Motor neuron (in vitro differentiated cells): ENCODE measurements at regions not wholly inside any gene's neighbourhood (a gene's known extent, or its start where the extent isn't known, plus 50 kb on each side); places are given as distances from the start of the nearest gene placed in this dataset.
"Not testable (repeated sequence)": the region's sequence is repeated elsewhere in the genome, so short reads cannot be mapped to it uniquely, and the experiment has no call there.

Experiments
- ATAC-seq, 8 experiments: fragments of 200-7000 bp; cut with Tn5 transposase; replicated peaks in 6 of 8; 2 replicates each; pipeline ENCODE4 v1.8.0; 2021; ENCODE audit warnings: mild to moderate bottlenecking in 8 of 8, moderate library complexity in 8 of 8
- H3K27ac ChIP-seq, 2 donors: fragments of 250-450 bp; sonication (Bioruptor Pico); 2 replicates each; pipeline ENCODE4 v1.9.0; 2021; ENCODE audit warnings: antibody characterized with exemption in 2 of 2, mild to moderate bottlenecking in 2 of 2, moderate library complexity in 1 of 2
- H3K4me1 ChIP-seq, 2 donors: fragments of 250-450 bp; sonication (Bioruptor Pico); replicated peaks in 1 of 2; 2 replicates each; pipeline ENCODE4 v1.6.1; 2021; ENCODE audit warnings: antibody characterized with exemption in 2 of 2, mild to moderate bottlenecking in 2 of 2, moderate library complexity in 1 of 2
- H3K4me3 ChIP-seq, 5 donors: fragments of 250-450 bp; sonication (Bioruptor Pico); 2 replicates each; pipeline ENCODE4 v1.9.0; 2021; ENCODE audit warnings: antibody characterized with exemption in 5 of 5, mild to moderate bottlenecking in 5 of 5, moderate library complexity in 4 of 5
- WGBS, 10 experiments: fragments of 450-650 bp; shearing (Covaris generic); methylation state at CpG; one replicate each; pipeline ENCODE4 v1.0.0; 2022; 5-methylcytosine and 5-hydroxymethylcytosine counted together
- in situ Hi-C, 9 experiments: fragments of 400-800 bp; cut with MboI; loops; one replicate each; pipeline ENCODE4 v1.15.0; 2021; ENCODE audit warnings: low sequenced_read_pairs in 9 of 9, low pct_unique_long_range_greater_than_20kb in 2 of 9; ENCODE audit not compliant: unreplicated experiment in 9 of 9

DNA sequence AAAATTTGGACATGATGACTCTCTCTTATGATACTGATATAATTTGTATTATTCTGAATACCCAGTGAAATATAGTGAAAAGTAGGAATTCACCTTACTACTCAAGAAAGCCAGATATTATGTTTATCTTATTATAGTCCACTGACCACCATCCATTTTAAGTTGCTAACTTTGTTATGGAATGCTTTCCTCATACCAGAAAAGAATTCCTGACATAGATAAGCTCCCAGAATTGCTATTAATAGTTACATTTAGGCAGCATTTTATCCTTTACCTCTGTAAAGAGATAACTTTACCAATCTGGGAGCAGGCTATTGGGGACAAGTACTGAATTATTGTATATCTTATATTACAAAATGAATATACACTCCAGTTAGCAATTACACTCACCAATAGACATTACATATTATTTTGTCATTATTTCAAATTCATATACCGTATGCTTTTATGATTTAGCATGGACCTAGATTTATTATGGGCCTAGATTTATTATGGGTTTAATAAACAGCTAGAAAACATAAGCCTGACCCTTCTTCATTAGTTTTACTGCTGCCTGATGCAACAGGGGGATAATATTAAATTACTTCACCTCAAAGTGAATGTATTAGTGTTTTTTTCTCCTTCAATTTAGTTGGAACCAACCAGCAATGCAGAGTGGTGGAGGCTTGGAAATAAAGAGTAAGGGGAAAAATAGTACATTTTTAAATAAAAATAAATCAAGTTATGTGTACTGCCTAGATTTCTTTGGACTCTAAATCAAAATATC is 1886.1 kb downstream of the PCDH9 start:
- Histone ChIP-seq H3K4me1 (no peaks in the 10 kb centered on the region), H3K27ac (no peak overlapping the region), H3K4me3 (no peak overlapping the region)
- ATAC-seq, result peak in 5 of 8 experiments; percentile 63 to 79 (median 71)
- 0 to 89% (median 33%) methylated on average over 1 of the region's 1 CpG; no CpG with 5 or more reads in 2 of the 10 experiments for WGBS, 10 experiments
- in situ Hi-C loops, result no loop called here

DNA sequence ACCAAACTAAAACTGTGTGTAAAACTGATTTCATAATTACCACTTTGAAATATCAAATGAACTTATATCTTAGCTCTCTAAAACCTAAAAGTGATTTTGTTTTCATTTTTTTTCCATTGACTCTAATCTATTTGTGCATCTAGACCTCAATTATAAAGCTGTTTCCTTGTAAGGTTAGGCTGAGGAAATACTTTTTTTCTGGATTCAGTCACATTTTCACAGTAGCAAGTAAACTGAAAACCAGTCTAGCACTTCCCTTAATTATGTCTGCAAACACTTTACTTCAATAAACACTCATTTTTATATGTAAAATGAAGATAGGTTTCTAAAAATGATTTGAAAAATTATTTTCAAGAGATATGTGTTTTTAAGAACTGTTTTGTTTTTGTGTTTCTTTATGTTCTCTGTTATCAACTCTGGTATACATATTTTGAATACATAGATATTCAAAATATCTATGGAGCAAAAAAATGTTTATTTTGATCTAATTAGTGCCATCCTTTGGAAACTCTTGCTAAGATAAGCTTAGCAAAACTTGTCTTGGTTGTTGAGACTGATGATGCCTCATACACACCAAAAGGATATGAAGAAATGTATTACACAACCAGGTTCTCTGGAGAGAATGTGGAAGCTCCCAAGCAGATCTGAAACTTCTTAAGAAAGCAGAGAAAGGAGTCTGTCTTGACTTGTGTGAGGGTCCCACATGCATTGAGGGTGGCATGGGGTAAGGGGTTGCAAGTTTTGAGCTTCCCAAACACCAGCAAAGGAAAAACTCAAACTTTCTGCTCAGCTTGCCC is 1887.4 kb downstream of the PCDH9 start:
- ATAC-seq, result no peak
- H3K4me1 ChIP-seq, result no peaks in the 10 kb centered on the region
- no peak overlapping the region for H3K27ac ChIP-seq
- in situ Hi-C loops, result no loop called here
- H3K4me3 ChIP-seq, result no peak overlapping the region

DNA sequence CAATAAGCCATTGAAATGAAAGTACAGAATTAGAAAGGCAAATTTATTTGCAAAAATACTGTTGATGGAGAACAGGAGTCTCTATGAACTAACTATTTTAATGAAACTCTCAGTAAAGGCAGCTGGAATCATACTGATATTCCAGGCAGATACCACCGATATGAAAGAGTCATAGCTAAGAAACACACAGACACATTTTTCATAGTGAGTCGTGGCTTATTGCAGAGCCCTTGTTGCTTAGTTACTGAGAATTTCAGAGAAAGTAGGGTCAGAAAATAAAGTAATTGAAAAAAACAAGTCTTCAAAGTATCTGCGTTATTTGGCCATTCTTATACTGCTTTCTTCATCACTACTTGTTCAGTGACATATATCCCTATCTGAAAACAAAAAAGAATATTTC is 1890.9 kb downstream of the PCDH9 start:
- no peak for ATAC-seq
- Histone ChIP-seq H3K4me1 (no peaks in the 10 kb centered on the region), H3K27ac (no peak overlapping the region), H3K4me3 (no peak overlapping the region)
- in situ Hi-C loops, result no loop called here
- WGBS, 10 experiments, result 0 to 100% (median 71%) methylated on average over 1 to 3 of the region's 3 CpGs; no CpG with 5 or more reads in 2 of the 10 experiments

DNA sequence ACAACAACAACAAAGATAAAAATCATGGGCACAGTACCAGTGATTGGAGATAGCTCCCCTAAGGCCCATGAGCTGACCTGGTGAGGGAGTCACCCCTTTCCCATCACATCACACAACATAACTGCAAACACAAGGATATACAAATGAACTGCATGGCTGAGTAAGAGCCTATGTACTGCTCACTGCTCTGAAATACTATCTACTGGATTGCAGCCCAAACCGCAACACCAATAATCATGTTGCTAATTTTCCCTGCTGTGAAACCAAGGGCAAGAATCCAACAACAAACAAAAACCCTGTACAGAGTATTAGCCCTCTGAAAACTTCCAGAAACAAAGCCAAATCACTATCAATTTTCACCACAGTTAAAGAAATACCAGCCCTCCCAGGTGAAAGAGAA is 1893.2 kb downstream of the PCDH9 start:
- in situ Hi-C loops, result no loop called here
- 0 to 100% (median 86%) methylated on average over 1 of the region's 1 CpG; no CpG with 5 or more reads in 5 of the 10 experiments for WGBS, 10 experiments
- Histone ChIP-seq H3K4me1 (no peaks in the 10 kb centered on the region), H3K27ac (no peak overlapping the region), H3K4me3 (no peak overlapping the region)
- ATAC-seq, result peak in 5 of 8 experiments; percentile 23 to 95 (median 71)

DNA sequence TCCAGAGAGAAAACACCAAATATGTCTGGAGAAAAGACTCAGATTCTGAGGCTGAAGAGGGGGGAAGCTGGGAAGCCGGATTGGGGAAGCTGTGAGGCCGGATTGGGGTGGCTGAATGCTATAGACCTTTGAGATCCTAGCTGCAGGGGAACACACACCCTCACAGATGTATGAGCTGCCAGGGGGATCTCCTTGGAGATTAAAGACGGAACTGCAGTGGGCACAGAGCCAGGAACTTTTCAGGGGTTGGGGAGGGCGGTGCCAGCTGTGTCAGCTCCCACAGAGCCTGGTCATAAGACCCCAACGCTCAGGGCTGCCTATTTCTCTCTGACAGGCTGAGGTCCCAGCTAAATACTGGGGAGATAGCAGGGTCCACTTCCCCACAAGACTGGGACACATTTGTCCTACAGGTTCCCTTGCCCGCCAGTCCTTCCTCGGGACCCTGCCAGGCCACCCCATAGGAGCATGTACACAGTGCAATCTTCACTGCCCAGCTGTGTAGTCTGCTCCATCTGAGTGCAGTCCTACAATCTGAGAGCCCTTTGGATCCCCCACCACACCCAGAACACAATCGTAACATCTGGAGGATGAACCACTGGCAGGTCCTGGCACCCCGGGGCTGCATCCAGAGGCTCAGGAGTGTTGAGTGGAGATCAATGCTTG is 1893.9 kb downstream of the PCDH9 start:
- in situ Hi-C loops, result no loop called here
- H3K4me1 ChIP-seq, result no peaks in the 10 kb centered on the region
- WGBS, 10 experiments, result 0 to 100% (median 68%) methylated on average over 1 to 7 of the region's 9 CpGs; no CpG with 5 or more reads in 1 of the 10 experiments
- no peak overlapping the region for H3K27ac ChIP-seq
- no peak overlapping the region for H3K4me3 ChIP-seq
- ATAC-seq, result peak in 4 of 8 experiments; percentile 32 to 88 (median 52)

DNA sequence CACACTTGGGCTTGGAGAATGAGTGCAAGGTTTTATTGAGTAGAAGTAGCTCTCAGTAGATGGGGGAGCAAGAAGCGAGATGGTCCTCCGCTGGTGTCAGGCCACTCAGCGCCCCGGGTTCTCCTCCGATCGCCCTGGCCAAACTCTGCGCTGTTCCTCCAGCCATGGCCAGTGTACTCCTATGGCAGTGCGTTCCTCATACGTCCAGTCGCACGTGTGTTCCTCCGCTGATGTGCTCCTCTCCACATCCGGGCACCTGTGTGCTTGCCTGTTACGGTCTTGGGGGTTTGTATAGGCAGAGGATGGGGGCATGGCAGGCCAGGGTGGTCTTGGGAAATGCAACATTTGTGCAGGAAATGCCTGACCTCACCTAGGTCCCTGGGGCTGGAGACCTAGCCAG is 1899.4 kb downstream of the PCDH9 start:
- no peak for ATAC-seq
- H3K27ac ChIP-seq, result no peak overlapping the region
- no peak overlapping the region for H3K4me3 ChIP-seq
- WGBS, 10 experiments, result 70 to 100% (median 96%) methylated on average over 1 to 9 of the region's 14 CpGs; no CpG with 5 or more reads in 4 of the 10 experiments
- no peaks in the 10 kb centered on the region for H3K4me1 ChIP-seq
- in situ Hi-C loops, result no loop called here

DNA sequence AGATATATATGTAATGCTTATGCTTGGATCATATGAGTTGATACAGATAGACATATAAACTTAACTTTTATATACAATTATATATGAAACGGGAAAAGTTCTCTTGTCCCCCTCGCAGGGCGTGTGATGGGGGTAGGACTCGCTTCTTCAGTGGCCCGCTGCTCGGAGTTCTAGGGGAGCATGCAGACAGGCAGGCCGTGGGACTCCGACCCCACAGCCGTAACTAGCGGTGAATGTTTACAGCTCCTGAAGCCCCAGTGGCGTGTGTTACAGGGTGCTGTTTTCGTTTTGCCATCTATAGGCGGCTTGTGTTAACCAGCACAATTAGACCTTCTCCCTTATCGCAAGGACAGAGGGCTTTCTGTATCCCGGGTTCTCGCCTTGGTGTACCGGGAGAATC is 1899.8 kb downstream of the PCDH9 start:
- 43 to 100% (median 90%) methylated on average over 1 to 12 of the region's 17 CpGs; no CpG with 5 or more reads in 3 of the 10 experiments for WGBS, 10 experiments
- Histone ChIP-seq H3K4me3 (no peak overlapping the region), H3K4me1 (no peaks in the 10 kb centered on the region), H3K27ac (no peak overlapping the region)
- in situ Hi-C loops, result no loop called here
- no peak for ATAC-seq

DNA sequence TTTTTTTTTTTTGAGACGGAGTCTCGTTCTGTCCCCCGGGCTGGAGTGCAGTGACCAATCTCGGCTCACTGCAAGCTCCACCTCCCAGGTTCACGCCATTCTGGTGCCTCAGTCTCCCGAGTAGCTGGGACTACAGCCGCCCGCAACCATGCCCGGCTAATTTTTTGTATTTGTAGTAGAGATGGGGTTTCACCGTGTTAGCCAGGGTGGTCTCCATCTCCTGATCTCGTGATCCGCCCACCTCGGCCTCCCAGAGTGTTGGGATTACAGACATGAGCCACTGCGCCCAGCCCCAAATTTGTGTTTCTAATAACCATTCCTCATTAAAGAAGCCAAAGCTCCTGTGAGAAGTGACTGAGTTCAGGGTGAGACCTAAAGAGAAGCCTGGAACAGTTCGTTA is 1906.9 kb downstream of the PCDH9 start:
- H3K4me1 ChIP-seq, H3K27ac ChIP-seq, ATAC-seq, in situ Hi-C loops, H3K4me3 ChIP-seq: not testable (repeated sequence)
- WGBS, 10 experiments, result 0 to 100% (median 92%) methylated on average over 1 to 12 of the region's 15 CpGs; no CpG with 5 or more reads in 1 of the 10 experiments

DNA sequence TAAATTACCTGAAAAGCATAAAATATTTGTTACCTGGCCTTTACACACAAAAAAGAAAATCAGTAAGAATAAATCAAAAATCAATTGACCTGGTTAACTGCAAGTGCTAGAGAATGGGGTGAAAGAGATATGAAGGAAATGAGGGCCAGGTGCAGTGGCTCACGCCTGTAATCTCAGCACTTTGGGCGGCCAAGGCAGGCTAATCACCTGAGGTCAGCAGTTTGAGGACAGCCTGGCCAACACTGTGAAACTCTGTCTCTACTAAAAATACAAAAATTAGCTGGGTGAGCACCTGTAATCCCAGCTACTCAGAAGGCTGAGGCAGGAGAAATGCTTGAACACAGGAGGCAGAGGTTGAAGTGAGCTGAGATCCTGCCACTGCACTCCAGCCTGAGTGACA is 1908.7 kb downstream of the PCDH9 start:
- WGBS, 10 experiments, result 17 to 100% (median 83%) methylated on average over 1 to 2 of the region's 2 CpGs; no CpG with 5 or more reads in 4 of the 10 experiments
- H3K4me3 ChIP-seq, ATAC-seq, H3K27ac ChIP-seq, H3K4me1 ChIP-seq, in situ Hi-C loops: not testable (repeated sequence)

DNA sequence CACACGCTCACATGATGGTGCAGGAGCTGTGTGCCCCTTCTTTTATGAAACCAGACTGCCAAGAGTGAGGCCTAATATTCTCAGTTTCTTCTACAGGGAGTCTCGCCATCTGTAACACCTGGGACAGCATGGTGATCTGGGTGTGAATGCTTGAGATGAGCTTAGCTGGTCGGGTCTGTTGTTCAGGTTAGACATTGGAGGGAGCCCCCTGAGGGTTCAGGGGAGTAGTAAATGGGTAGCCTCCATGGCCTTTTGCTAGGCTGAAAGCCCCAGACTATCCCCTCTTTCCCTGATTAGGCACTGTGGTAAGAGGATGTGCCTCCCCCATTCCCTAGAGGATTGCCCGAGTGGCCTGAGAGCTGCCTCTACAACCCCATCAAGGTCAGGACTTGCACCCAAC is 1916.1 kb downstream of the PCDH9 start:
- no peak overlapping the region for H3K27ac ChIP-seq
- H3K4me1 ChIP-seq, result no peaks in the 10 kb centered on the region
- in situ Hi-C loops, result no loop called here
- no peak overlapping the region for H3K4me3 ChIP-seq
- WGBS, 10 experiments, result 30 to 72% (median 40%) methylated on average over 2 to 4 of the region's 4 CpGs; no CpG with 5 or more reads in 5 of the 10 experiments
- ATAC-seq, result no peak

DNA sequence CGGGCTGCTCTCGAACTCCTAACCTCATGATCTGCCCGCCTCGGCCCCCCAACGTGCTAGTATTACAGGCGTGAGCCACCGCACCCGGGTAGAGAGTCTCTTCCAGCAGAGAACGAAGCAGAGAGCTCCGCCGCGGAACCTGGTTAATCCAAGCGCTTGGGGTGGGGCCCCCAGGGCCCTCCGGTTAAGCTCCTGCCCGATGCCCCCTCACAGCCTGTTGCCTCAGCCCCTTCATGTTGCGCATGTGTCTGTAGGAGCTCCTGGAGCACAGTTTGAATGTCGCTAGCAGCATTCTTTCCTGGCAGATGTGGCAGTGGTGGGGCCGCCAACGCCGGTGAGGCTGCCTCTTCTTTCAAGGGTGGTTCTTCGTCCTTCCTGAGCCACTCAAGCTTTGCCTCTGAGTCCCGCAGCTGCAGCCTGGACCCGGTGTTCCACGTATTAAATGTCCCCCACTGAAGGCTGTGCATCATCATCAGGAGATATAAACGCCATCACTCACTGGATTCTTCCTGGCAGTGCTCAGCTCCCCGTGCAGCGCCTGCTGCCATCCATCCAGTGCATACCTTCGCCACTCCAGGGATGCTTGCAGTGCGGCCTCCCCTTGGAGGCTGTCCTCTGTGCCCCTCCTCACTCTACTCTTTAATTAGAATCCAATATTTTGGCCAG is 1919.3 kb downstream of the PCDH9 start:
- 31 to 96% (median 74%) methylated on average over 2 to 17 of the region's 29 CpGs; no CpG with 5 or more reads in 5 of the 10 experiments for WGBS, 10 experiments
- no peak overlapping the region for H3K27ac ChIP-seq
- no peak for ATAC-seq
- H3K4me1 ChIP-seq, result no peaks in the 10 kb centered on the region
- in situ Hi-C loops, result no loop called here
- no peak overlapping the region for H3K4me3 ChIP-seq

DNA sequence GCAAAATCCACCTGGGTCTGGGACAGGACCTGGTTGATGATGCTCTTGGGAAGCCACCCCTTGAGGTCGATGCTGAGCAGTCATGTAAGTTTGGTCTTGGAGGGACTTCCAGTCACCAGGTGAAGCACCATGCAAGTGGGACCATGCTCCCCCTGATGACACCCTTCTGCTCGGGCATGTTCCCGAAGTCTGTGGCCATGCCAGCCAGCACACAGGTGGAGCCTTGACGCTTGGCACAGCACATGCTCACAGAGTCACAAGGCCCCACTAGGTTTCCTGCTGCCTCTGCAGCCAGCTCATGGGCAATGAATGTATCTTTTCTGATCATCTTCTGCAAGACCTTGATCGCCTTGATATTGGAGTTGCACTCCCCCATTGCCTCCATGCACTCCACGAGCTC is 1920.2 kb downstream of the PCDH9 start:
- H3K27ac ChIP-seq, result no peak overlapping the region
- 37 to 100% (median 84%) methylated on average over 1 to 5 of the region's 6 CpGs; no CpG with 5 or more reads in 4 of the 10 experiments for WGBS, 10 experiments
- H3K4me1 ChIP-seq, result no peaks in the 10 kb centered on the region
- in situ Hi-C loops, result no loop called here
- no peak for ATAC-seq
- H3K4me3 ChIP-seq, result no peak overlapping the region
